Endothelial cell of umbilical vein (primary cell): ENCODE measurements at regions not wholly inside any gene's neighbourhood (a gene's known extent, or its start where the extent isn't known, plus 50 kb on each side); places are given as distances from the start of the nearest gene placed in this dataset.

ENCODE experiments used
- BruUV-seq: library from RNA; stranded (reverse); fragments of 400-500 nt; replicated peaks from 2 replicates; lab custom pipeline; 2021; lab: Mats Ljungman, UMichigan
- CTCF ChIA-PET: fragments of 300-600, 350-600 bp; sonication (Branson Sonifier 250); formaldehyde crosslinking; loops from one replicate; lab custom pipeline; 2021; ENCODE audit warnings: antibody characterized with exemption, inconsistent platforms; lab: Charles Lee
- POLR2A ChIA-PET: fragments of 300-600, 350-600 bp; sonication (Branson Sonifier 250); formaldehyde crosslinking; loops from one replicate; lab custom pipeline; 2021; ENCODE audit warnings: antibody characterized with exemption, inconsistent platforms; lab: Charles Lee
- DNase-seq: peaks from one replicate; pipeline ENCODE4 v3.0.0-alpha.2; 2011; ENCODE audit warnings: low read depth, low spot score
- FAIRE-seq: peaks from 2 replicates; lab custom pipeline; 2011; peaks lifted over from hg19 to GRCh38; lab: Jason Lieb, UNC
- H2AFZ ChIP-seq: 2 replicates; pipeline ENCODE4 v1.6.0; 2012; ENCODE audit warnings: low read depth, low read length, control low read depth, inconsistent platforms
- H3K27ac ChIP-seq: 2 replicates; pipeline ENCODE4 v1.5.1; 2011; ENCODE audit warnings: low read depth, mild to moderate bottlenecking, control low read depth, low read length, moderate library complexity; ENCODE audit not compliant: insufficient read depth
- H3K27me3 ChIP-seq, 2 experiments: 2 replicates each; pipeline versions ENCODE4 v1.6.0 to v1.6.1; 2011; ENCODE audit warnings: low read length in 2 of 2, mixed read lengths in 1 of 2; ENCODE audit not compliant: control insufficient read depth in 2 of 2, insufficient read depth in 2 of 2
- H3K36me3 ChIP-seq, 2 experiments: 2 replicates in 1 of 2; 3 replicates in 1 of 2; pipeline ENCODE4 v1.5.1; 2011; ENCODE audit warnings: low read length in 2 of 2, mild to moderate bottlenecking in 1 of 2, moderate library complexity in 1 of 2; ENCODE audit not compliant: control insufficient read depth in 2 of 2, insufficient read depth in 2 of 2; ENCODE audit errors: extremely low read depth in 1 of 2
- H3K4me1 ChIP-seq: 3 replicates; pipeline ENCODE4 v1.5.1; 2011; ENCODE audit warnings: mild to moderate bottlenecking, low read length; ENCODE audit not compliant: control insufficient read depth, insufficient read depth; ENCODE audit errors: extremely low read depth
- H3K4me2 ChIP-seq: 2 replicates; pipeline ENCODE4 v1.6.1; 2011; ENCODE audit warnings: low read length, control low read depth, mixed read lengths; ENCODE audit not compliant: insufficient read depth
- H3K4me3 ChIP-seq, 3 experiments: fragments of 200-600 bp in 1 of 3; sonication (generic), shearing (Covaris generic) in 1 of 3; replicated peaks in 1 of 3; 2 replicates each; pipeline ENCODE4 v1.5.1; 2011 to 2016; ENCODE audit warnings: control low read depth in 3 of 3, low read length in 3 of 3, mild to moderate bottlenecking in 2 of 3, inconsistent platforms in 1 of 3, low read depth in 1 of 3, moderate library complexity in 1 of 3; ENCODE audit not compliant: insufficient read depth in 1 of 3
- H3K79me2 ChIP-seq: 2 replicates; pipeline ENCODE4 v1.6.0; 2012; ENCODE audit warnings: low read length, inconsistent platforms; ENCODE audit not compliant: control insufficient read depth, insufficient read depth
- H3K9ac ChIP-seq: replicated peaks from 2 replicates; pipeline ENCODE3; 2011; ENCODE audit warnings: low read length, control low read depth; ENCODE audit not compliant: insufficient read depth; ENCODE audit errors: extremely low read depth
- H3K9me1 ChIP-seq: replicated peaks from 3 replicates; pipeline ENCODE4 v1.6.0; 2011; ENCODE audit warnings: mild to moderate bottlenecking, low read length; ENCODE audit not compliant: control insufficient read depth, insufficient read depth; ENCODE audit errors: extremely low read depth
- H3K9me3 ChIP-seq: replicated peaks from 2 replicates; pipeline ENCODE4 v1.5.1; 2012; ENCODE audit warnings: low read length, inconsistent platforms; ENCODE audit not compliant: control insufficient read depth, insufficient read depth
- H4K20me1 ChIP-seq: replicated peaks from 2 replicates; pipeline ENCODE3; 2011; ENCODE audit warnings: mild to moderate bottlenecking, low read length; ENCODE audit not compliant: control insufficient read depth, insufficient read depth; ENCODE audit errors: extremely low read depth
- EZH2 ChIP-seq: IDR thresholded peaks from 2 replicates; pipeline ENCODE4 v1.6.1; 2012; ENCODE audit warnings: borderline replicate concordance, low read depth, mild to moderate bottlenecking, moderate library complexity, low read length, inconsistent platforms; ENCODE audit not compliant: severe bottlenecking
- FOS ChIP-seq: IDR thresholded peaks from 2 replicates; pipeline ENCODE4 v1.6.1; 2011; ENCODE audit warnings: mild to moderate bottlenecking, low read length, moderate library complexity, borderline replicate concordance; ENCODE audit not compliant: insufficient read depth
- GATA2 ChIP-seq: IDR thresholded peaks from 2 replicates; pipeline ENCODE4 v1.7.0; 2011; ENCODE audit warnings: low read depth, mild to moderate bottlenecking, moderate library complexity, mixed read lengths, low read length; ENCODE audit not compliant: insufficient read length, insufficient read depth
- JUN ChIP-seq: IDR thresholded peaks from 2 replicates; pipeline ENCODE4 v1.6.1; 2011; ENCODE audit warnings: borderline replicate concordance, low read depth; ENCODE audit not compliant: insufficient read length, insufficient read depth
- MAX ChIP-seq: IDR thresholded peaks from 2 replicates; pipeline ENCODE4 v1.6.1; 2011; ENCODE audit not compliant: insufficient read depth, insufficient read length
- MYC ChIP-seq: IDR thresholded peaks from one replicate; pipeline ENCODE4 v1.6.1; 2011; ENCODE audit warnings: mild to moderate bottlenecking, low read depth, low read length
- POLR2A ChIP-seq: IDR thresholded peaks from 2 replicates; pipeline ENCODE4 v1.6.1; 2012; ENCODE audit warnings: low read depth, mild to moderate bottlenecking, control low read depth, low read length
- POLR2AphosphoS5 ChIP-seq: IDR thresholded peaks from 2 replicates; pipeline ENCODE4 v1.6.1; 2012; ENCODE audit warnings: low read depth, mild to moderate bottlenecking, control low read depth, low read length, moderate library complexity; ENCODE audit not compliant: insufficient read depth
- dilution Hi-C: fragments of 300-500 bp; cut with MboI; formaldehyde crosslinking; loops from one replicate; pipeline ENCODE4 v1.15.0; 2019; ENCODE audit warnings: low sequenced_read_pairs; ENCODE audit not compliant: extremely low pct_ligation_motif_present
- intact Hi-C: fragments of 100-400 bp; cut with micrococcal nuclease; formaldehyde crosslinking; loops from one replicate; pipeline ENCODE4 v1.10.0; 2022
- TF ChIP-seq, protein P1 (sequence below), 2 donors: IDR thresholded peaks; 1 replicate in 1 of 2; 2 replicates in 1 of 2; pipeline ENCODE4 v1.5.1; 2011; ENCODE audit warnings: low read length in 2 of 2, mild to moderate bottlenecking in 2 of 2, moderate library complexity in 2 of 2, control low read depth in 1 of 2, inconsistent platforms in 1 of 2, low read depth in 1 of 2; ENCODE audit not compliant: insufficient read depth in 1 of 2; ENCODE audit errors: extremely low read depth in 1 of 2

DNA sequence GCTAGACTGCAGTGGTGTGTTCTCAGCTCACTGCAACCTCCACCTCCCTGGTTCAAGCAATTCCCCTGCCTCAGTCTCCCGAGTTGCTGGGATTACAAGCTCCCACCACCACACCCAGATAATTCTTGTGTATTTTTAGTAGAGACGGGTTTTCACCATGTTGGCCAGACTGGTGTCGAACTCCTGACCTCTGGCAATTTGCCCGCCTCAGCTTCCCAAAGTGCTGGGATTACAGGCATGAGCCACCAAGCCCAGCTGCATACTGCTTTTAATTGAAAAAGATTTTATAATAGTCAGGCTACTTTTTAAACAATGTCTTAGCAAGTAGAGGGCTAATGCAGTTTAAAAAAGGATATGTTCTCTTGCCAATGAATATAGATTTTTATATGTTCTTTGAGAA is 668.9 kb downstream of the SLC6A15 start:
- no peak for DNase-seq
- H3K9me3 ChIP-seq, result no peaks in the 10 kb centered on the region
- no peaks in the 10 kb centered on the region for H3K36me3 ChIP-seq
- no peak overlapping the region for H3K27ac ChIP-seq
- dilution Hi-C loops (no loop called here), intact Hi-C loops (no loop called here)
- TF ChIP-seq POLR2A (no peak), POLR2AphosphoS5 (no peak), GATA2 (no peak), JUN (no peak), MYC (no peak), EZH2 (no peak), FOS (no peak), MAX (no peak)
- TF ChIP-seq, protein P1, sequence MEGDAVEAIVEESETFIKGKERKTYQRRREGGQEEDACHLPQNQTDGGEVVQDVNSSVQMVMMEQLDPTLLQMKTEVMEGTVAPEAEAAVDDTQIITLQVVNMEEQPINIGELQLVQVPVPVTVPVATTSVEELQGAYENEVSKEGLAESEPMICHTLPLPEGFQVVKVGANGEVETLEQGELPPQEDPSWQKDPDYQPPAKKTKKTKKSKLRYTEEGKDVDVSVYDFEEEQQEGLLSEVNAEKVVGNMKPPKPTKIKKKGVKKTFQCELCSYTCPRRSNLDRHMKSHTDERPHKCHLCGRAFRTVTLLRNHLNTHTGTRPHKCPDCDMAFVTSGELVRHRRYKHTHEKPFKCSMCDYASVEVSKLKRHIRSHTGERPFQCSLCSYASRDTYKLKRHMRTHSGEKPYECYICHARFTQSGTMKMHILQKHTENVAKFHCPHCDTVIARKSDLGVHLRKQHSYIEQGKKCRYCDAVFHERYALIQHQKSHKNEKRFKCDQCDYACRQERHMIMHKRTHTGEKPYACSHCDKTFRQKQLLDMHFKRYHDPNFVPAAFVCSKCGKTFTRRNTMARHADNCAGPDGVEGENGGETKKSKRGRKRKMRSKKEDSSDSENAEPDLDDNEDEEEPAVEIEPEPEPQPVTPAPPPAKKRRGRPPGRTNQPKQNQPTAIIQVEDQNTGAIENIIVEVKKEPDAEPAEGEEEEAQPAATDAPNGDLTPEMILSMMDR (IDR thresholded peaks at IDR 0.05; ENCODE audit: extremely low read depth in 1 of 2, insufficient read depth in 1 of 2, low read depth in 1 of 2, low read length in 2 of 2), result no peak
- H3K4me3 ChIP-seq, result no peak overlapping the region
- H3K4me1 ChIP-seq, result no peaks in the 10 kb centered on the region
- H3K9me1 ChIP-seq, result no peaks in the 10 kb centered on the region
- ChIA-PET POLR2A (no interaction called here), CTCF (no interaction called here)
- no peaks in the 10 kb centered on the region for H3K27me3 ChIP-seq
- no peak for FAIRE-seq
- no peaks in the 10 kb centered on the region for H4K20me1 ChIP-seq
- no TSS peak for BruUV-seq
- H3K9ac ChIP-seq, result no peak overlapping the region
- H3K79me2 ChIP-seq, result no peaks in the 10 kb centered on the region
- H3K4me2 ChIP-seq, result no peak overlapping the region
- H2AFZ ChIP-seq, result no peak overlapping the region
